Stimulated activated CD8-positive, alpha-beta memory T cell treated with anti-CD3 and anti-CD28 coated beads, Interleukin-7, amount 100 ng/mL, for 48 hours (primary cell): ENCODE measurements at regions not wholly inside any gene's neighbourhood (a gene's known extent, or its start where the extent isn't known, plus 50 kb on each side); places are given as distances from the start of the nearest gene placed in this dataset.
A peak's percentile ranks its signal among the peaks of the same experiment; 100 is the strongest.

Experiments used
- DNase-seq, 2 donors: peaks; one replicate each; pipeline ENCODE4 v3.0.0-alpha.2; 2020; ENCODE audit warnings: low read depth in 1 of 2; ENCODE audit errors: extremely low read depth in 1 of 2

GRCh38 chr14:34219661-34220377 is 242.2 kb downstream of the SPTSSA start:
- no peak for DNase-seq

DNA sequence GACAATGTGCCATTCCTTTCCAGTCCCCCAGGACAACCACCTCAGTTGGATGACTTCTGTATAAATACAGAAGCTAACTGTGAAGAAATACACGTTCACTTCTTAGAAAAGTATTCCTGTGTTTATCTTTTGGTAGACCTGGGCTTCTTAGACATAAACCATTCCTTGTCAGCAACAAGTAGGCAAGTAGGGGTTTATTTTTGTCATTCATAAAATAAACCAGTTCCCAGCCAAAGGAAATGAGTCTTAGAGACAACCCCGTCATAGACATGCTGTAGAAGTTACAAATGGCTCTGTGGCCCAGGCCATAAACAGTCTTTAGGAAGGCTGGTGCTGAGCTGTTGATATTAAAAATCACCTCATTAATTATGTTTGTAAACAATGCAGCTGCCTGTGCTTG is 243.2 kb downstream of the SPTSSA start:
- DNase-seq = no peak

DNA sequence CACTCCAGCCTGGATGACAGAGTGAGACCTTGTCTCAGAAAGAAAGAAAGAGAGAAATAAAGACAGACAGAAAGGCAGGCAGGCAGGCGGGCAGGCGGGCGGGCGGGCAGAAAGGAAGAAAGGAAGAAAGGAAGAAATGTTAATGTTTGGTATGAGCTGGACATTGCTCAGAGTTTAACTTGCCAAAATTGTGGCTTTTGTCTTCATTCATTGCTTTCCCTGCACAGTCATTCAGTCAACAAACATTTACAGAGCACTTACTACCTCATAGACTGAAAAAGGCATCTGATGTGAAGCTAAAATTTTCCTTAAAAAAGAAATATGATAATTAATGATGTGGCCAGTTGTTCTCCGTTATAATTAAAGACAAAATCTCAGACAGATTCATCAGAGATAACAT is 247.1 kb downstream of the SPTSSA start:
- no peak for DNase-seq

DNA sequence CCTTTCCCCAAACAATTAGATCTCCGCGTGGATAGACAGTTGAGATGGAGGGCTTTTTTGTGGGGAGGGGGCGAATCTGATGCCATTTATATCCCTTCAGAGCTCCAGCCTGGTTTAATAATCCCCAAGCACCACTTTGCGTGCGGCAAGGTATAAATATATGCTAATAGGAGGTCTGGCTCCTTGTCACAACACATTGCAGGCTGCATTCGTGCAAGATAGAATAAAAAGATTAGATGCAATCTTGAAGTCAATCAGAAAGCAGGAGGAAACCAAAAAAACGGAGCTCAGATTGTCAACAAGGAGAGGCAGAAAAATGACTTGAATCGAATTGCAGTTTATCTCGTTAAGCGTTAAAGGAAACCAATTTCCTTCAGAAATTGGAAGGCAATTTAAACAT is 248.7 kb downstream of the SPTSSA start:
- DNase-seq = no peak

- DNase-seq = no peak
Measured at GRCh38 chr14:34212172-34212929, 249.7 kb downstream of the SPTSSA start.

DNA sequence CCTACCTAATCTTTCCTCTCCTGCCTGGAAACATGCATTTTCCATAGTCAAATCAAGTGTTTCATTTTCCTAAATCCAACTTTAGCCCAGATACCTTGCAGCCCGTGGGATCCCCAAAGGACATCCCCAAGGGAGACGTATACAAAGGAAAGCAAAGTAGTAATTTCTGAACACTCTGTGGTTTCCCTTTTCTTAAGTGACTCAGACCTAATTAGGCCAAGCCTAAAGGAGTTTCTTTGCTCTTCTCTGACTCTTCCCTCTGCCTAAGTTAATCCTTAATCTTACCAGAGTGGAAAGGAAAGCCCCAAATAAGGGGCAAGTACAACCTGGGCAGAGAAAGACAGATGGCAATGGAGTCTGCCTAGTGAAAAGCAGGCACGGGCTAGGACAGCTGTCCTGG is 250.3 kb downstream of the SPTSSA start:
- no peak for DNase-seq

DNA sequence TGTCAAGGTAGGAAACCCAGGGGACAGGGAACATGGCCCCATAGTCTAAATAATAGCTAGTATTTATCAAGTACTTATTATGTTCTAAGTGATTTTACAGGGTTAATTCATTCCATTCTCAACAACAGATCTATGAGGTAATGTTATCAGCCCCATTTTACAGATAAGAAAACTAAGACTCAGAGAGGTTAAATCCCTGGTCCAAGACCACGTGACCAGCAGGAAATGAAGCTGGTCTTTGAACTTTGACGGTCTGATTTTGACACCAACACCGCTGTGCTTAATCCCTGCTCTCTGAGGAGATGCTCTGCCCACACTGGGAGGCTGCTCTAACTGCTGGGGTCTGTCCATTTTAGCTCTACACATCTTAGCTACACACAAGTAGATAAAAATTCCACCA is 253.5 kb downstream of the SPTSSA start:
- DNase-seq = no peak

GRCh38 chr14:34205799-34206198 is 254.9 kb upstream of the EGLN3 start:
- no peak for DNase-seq

- no peak for DNase-seq
Measured at GRCh38 chr14:34204774-34205173, 253.9 kb upstream of the EGLN3 start.

DNA sequence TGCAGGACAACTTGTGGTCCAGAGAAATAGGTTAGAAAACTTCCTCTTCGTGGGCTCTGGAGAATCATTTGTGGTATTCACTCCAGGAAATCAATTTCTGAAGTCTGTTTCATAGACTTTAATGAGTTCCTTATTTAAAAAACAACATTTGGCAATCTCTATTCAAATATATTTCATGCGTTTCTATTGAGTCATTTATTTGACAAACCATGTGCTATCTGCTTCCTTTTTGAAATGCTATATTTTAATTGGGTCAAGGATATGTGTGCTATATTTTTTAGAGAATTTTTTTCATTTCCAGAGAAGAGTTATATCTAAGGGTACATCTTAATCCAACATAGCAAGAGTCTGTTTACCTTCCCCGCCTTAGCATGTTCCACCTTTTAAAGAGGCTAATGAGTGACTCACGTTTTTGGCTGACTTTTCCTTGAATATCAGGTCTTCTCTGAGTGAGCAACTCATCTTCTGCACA is 252.4 kb upstream of the EGLN3 start:
- DNase-seq = no peak

GRCh38 chr14:34201909-34202637 is 251.2 kb upstream of the EGLN3 start:
- no peak for DNase-seq

DNA sequence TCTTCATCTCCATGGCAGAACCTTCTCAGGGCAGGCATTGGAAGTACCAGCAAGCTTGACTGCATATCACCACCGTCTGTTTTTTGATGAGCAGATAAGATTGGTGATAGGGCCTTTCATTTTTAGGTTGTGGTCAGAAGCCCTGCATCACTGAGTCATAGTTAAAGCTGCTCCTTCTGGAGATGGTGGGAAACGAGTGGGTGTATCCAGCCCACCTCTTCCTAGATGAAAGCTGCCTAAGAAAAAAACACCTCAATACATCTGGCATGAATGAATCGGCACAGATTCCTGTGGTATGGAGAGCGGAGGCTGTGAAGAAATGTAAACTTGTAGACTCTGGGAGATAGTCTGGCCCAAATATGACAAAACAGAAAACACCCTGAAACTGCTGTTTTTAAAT is 248.7 kb upstream of the EGLN3 start:
- DNase-seq = peak in 1 of 2 donors; percentile 33

GRCh38 chr14:34198096-34198495 is 247.2 kb upstream of the EGLN3 start:
- no peak for DNase-seq

DNA sequence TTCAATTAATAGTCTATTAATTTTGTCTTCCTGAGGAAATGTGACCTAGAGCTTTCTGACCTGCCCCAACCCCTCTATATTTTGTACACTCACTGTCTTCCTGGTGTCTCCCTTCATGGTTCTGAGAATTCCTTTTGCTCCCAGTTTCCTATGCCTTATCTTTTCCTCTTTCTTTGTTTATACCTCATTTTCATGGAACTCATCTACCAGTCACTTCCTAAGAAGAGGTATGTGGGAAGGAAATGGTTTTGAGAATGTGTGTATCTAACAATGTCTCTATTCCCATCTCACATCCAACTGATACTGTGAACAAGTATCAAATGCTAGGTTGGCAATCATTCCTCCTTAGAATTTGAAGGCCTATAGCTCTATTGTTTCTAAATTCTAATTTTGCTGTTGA is 245.1 kb upstream of the EGLN3 start:
- DNase-seq = no peak

DNA sequence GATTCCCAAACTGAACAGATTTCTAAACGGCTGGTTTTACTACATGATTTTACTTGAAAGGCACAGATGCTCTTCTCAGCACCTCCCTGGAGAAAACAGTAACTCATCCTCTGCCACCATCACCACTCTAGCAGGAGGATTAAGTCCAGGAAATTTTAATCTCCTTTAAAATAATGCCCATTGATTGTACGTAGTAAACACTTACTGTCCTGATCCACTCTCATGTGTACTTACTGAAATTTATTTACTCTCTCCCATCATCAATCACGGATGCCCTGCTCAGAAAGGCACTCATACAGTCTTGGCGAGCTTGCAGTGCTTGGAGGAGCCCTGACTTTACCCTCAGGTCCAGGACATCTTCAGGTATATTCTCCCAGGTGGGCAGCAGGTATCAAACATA is 239.8 kb upstream of the EGLN3 start:
- DNase-seq = no peak

DNA sequence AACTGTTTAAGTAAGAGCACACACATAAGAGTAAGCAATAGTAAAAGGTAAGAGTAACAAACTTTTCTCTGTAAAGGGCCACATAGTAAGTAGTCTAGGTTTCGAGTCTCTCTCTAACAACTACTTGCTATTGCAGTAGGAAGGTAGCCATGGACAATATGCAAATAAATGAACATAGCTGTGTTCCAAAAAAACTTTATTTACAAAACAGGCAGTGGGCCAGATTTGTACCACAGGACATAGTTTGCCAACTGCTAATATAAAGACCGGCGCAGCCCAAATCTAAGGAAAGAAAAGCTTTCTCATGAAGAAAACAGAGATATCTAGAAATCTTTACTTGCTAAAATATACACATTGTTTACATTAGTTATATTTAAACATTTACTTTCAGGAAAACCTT is 239.0 kb upstream of the EGLN3 start:
- DNase-seq = no peak

GRCh38 chr14:34187519-34188044 is 236.7 kb upstream of the EGLN3 start:
- no peak for DNase-seq

DNA sequence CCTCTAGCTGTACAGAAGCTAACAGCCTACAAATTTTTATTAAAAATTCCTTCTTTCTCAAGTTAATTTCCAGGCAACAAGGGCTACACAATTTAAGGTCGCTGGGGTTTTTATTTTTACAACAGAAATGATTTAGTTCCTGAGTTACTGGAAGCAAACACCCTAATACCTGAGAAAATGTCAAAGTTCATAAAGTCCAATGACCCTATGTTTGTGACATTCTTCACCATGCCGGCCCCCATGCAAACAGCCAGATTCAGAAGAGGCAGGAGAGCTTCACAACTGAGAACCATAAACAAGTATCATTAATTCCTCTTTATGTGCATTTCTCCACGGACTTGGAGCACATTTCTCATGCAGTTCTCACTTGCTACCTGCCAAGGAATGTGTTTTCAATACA is 236.2 kb upstream of the EGLN3 start:
- no peak for DNase-seq

DNA sequence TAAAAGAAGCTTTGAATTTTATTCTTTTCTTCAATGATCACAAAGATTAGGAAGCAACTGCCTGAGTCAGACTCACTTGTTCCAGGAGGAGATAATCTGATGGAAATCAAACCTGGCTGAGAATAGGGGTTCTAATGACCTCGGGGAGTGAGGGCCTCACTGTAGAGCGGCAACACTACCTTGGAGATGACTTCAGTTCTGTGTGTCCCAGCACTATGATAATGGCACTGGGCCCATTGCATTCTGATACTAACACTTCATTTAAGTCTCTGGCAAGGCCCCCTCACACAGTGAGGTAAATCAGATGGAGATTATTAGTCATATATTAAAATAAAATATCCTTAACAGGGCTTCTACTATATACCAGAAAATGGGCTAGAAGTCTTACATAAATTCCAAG is 233.3 kb upstream of the EGLN3 start:
- DNase-seq = no peak

- no peak for DNase-seq
Measured at GRCh38 chr14:34183478-34183877, 232.6 kb upstream of the EGLN3 start.

DNA sequence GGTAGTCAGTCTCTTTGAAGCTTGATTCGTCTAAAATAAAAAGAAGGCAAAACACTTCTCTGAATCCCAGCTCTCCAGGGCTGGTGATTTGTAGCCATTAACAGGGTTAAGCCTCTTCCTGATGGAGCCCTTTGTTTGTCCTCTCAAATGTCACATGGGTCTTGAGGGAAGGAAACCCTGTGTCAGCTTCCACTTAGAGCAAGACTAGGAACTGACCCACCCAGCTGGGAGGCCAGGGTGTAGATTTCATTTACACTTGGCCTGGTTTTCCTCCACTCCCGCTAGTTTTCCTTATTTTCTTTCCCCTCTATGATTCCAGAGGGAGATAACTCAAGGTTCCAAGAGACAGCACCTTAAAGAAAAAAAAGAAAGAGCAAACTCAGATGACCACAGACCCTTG is 230.5 kb upstream of the EGLN3 start:
- no peak for DNase-seq

DNA sequence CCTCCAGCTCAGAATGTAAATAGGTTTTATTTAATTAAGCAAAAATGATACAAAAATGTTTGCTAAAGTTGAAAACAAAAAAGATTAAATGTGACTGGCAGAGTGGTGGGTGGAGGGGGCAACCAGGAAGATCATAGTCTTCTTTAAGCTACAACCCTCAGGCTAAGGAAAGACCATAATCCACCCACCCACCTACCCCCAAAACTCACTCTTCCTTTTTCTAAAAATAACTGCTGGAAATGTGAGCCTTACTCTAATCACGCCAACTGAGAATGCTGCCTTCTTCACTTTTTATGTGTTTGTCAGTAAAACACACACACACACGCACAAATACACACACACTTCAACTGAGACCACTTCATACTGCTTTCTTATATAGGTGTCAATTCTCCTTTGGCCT is 230.0 kb upstream of the EGLN3 start:
- DNase-seq = no peak
